HG03196 (cell line): ENCODE measurements at regions not wholly inside any gene's neighbourhood (a gene's known extent, or its start where the extent isn't known, plus 50 kb on each side); places are given as distances from the start of the nearest gene placed in this dataset.
A peak's percentile ranks its signal among the peaks of the same experiment; 100 is the strongest.
"Not testable (repeated sequence)": the region's sequence is repeated elsewhere in the genome, so short reads cannot be mapped to it uniquely, and the experiment has no call there.

ENCODE experiments used
- ATAC-seq: cut with Tn5 transposase; IDR thresholded peaks from one replicate; pipeline ENCODE4 v1.9.1; 2021; ENCODE audit not compliant: unreplicated experiment

GRCh38 chr18:70553936-70554260, 265.1 kb downstream of the SOCS6 start:
- ATAC-seq = no peak

DNA sequence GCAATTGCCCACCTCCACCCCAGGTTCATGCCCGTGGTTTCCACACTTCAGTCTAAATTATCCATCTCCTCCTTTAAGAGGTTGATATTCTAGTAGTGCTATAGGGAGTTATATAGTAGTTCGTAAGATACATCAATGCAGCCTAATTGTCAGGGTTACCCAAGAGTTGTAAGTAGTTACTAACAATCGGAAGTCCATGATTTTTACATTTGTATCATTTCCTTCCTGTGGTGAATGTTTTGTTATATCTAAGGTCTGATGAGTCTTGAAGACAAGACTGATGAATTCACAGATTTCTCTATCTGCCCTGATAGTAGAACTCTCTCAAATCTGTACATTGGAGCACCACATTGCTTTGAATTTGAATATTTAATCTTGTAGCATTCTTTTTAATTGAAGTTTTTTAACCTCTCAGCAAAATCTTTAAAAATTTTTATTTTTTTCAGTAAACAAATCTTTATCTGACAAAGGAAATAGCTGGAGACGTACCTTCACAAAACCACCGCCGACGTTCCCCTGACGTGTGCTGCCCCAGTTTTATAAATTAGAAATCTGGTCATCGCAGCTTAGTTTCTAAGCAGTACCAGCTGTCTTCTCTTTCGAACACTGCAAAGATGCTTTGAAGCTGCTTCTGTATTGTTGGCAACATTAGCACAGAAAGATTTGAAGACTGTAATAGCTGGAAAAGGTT, 264.5 kb downstream of the SOCS6 start:
- ATAC-seq = no peak

- ATAC-seq = no peak
Measured at GRCh38 chr18:70536370-70537062, 247.7 kb downstream of the SOCS6 start.

- no peak for ATAC-seq
Measured at GRCh38 chr18:70535041-70535440, 246.2 kb downstream of the SOCS6 start.

GRCh38 chr18:70525322-70525721, 236.5 kb downstream of the SOCS6 start:
- ATAC-seq = not testable (repeated sequence)

DNA sequence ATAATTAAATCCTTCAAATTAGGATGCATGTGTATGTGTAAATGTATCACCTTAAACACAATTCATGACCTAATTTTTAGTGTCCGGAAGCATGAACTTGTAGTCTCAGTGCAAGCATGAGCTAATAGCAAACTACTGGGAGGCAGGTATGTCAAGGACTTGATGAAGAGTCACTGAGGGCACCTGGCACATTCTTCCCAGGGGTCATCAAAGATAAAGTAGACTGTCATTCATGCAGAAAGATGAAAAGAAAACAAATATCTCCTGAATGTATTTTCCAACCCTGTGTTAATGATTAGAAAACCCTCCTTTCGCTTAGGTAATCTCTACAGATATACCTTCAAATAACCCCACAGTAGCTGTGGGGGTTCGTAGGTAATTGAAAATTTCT, 234.9 kb downstream of the SOCS6 start:
- no peak for ATAC-seq

GRCh38 chr18:70523035-70523791, 234.4 kb downstream of the SOCS6 start:
- ATAC-seq = no peak

DNA sequence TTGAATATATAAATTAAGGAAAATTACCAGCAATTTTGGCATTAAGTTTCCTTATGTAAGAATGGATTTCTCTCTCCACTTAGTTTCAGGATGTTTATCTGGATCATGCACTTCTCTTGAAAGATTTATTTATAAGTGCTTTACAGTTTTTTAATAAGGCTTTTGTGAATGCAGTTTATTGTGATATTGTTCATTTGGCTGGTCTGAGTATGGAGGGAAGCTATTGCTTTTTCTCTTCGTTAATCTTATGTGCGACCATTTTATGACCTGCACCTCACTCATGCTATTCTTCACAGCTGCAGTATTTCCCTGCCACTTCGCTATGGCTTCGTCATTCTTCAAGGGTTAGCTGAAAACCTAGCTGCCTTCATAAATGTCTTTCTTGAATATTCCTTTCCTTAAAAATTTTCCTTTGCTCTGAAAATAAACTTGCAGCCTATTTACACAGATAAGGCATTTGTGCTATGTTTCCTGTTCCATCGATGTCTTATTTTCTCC, 233.4 kb downstream of the SOCS6 start:
- no peak for ATAC-seq

GRCh38 chr18:70520867-70521266, 232.0 kb downstream of the SOCS6 start:
- no peak for ATAC-seq

DNA sequence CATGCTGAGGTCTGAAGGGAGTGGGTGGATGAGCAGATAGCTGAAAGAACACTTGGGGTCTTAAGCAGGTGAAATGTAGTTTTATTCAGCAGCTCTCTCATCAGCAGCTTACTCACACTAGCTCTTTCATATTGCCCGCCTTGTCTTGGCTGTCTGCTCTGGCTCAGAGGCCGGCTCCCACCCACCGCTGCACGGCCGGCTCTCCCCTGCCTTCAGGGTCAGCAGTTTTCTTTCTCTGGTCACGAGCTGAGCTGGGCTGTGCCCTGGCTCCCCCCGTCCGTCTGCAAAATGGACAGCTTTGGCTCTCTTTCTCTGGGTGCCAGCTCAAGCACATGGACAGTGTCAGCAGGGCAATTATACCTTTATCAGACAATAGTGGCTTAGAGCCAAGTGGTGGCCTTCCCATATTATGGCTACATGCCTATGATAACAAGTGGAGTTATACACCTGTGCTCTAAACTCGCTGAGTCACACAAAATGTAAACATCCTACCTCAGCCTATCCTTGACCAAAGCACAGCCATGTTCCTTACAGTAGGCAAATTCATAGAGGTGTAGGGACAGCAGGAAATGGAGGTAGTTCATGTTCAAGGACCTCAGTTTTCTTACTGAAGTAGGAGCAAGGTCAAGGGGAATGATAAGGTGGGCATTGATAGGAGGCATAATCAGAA, 224.8 kb downstream of the SOCS6 start:
- no peak for ATAC-seq

GRCh38 chr18:70507970-70508369, 219.1 kb downstream of the SOCS6 start:
- ATAC-seq = no peak

DNA sequence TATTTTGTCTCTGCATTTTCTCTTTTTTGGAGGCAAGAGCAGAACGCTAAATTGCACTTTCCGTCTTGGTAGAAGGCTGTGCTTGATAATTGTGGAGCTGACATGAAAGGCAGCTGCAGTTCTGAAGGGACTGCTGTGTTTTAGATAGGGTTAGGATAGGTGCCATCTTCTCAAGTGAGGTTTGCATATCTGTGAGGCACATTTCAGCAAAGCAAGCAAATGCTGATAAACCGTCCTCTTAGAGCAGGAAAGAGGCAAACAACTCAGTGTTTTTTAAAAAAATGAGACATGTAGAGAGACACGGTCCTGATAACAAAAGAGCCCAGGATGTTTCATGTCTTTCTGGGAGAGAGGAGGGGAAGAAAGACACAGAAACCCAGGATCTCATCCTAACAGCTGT, 217.7 kb downstream of the SOCS6 start:
- ATAC-seq = no peak

DNA sequence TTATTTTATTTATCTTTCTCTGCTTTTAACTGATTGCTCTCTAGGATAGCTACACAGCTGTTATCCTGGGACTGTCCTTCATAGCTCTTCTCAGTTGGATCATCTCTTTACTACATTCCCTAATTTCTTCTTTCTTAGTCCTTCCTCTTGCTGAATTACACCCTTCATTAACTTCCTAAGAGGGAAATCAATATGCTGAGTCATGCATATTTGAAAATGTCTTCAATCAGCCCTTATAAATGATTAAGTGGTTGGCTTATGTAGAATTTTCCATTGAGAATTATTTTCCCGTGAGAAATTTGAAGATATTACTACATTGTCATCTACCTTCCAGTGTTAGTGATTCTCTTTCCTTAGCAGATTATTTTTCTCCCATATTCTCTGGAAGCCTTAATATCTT, 214.2 kb downstream of the SOCS6 start:
- ATAC-seq = no peak

DNA sequence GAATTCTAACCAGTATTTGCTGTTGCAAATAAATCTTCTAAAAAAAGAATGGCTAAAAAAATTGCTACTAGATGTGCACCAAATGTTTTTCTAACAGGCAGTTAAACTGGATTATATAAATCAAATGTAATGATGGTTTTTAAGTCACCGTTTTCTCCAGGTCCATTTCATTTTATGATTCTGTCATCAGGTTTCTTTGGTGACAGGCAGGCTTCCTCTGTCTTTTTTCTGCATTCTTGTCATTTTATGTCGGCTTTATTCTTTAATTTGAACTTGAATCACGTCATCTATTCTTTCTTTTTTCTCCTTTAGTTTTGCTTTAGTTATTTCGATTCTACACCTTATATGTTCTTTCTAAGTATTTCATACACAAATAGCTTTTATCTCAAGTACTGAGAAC, 212.5 kb downstream of the SOCS6 start:
- ATAC-seq = no peak

DNA sequence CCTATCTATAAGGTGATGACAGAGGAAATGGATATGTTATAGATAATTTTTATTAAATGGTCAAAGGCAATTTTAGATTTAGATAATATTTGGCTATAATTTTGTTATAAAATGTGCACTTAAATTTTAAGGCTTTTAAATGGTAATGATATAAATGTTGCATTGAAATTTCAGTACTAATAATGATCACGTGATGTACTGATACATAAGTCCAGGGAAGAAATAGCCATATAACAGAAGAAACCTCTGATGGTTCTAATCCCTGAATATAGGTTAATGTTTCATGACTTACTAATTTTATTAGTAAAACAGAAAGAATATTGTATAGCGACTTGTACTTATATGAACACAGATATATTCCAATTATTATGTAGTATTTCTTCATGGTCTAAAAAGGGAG, 211.9 kb downstream of the SOCS6 start:
- no peak for ATAC-seq

GRCh38 chr18:70499218-70499691, 210.4 kb downstream of the SOCS6 start:
- no peak for ATAC-seq

- ATAC-seq = no peak
Measured at GRCh38 chr18:70496353-70497294, 207.8 kb downstream of the SOCS6 start.

DNA sequence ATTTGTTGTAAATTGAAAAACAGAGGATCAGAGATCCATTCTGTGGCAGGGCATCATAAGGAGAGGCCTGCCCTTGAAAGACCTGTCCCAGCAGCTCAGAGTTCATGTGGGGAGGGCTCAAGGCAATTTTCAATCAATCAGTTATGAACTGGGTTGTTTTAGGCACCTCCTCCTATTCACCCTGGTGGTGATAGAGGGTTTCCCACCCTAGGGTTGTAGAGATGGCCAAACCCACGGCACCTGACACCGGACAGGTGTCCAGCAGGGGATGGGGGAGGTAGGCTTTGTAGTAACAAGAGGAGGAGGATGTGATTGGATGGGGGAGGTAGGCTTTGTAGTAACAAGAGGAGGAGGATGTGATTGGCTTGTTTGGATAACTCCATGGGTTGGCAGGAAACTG, 205.7 kb downstream of the SOCS6 start:
- no peak for ATAC-seq

GRCh38 chr18:70493461-70493860, 204.6 kb downstream of the SOCS6 start:
- ATAC-seq = no peak

GRCh38 chr18:70491734-70492348, 203.0 kb downstream of the SOCS6 start:
- peak; percentile 83 for ATAC-seq
